ELF-1 (cell line): ENCODE measurements at regions not wholly inside any gene's neighbourhood (a gene's known extent, or its start where the extent isn't known, plus 50 kb on each side); places are given as distances from the start of the nearest gene placed in this dataset.

Source experiments
- DNase-seq: peaks from one replicate; pipeline ENCODE4 v3.0.0-alpha.2; 2016; ENCODE audit warnings: low read depth, low spot score

GRCh38 chr4:81954271-81954670, 419.5 kb downstream of the HNRNPD start:
- DNase-seq: no peak

GRCh38 chr4:81951891-81952455, 421.8 kb downstream of the HNRNPD start:
- DNase-seq: no peak

DNA sequence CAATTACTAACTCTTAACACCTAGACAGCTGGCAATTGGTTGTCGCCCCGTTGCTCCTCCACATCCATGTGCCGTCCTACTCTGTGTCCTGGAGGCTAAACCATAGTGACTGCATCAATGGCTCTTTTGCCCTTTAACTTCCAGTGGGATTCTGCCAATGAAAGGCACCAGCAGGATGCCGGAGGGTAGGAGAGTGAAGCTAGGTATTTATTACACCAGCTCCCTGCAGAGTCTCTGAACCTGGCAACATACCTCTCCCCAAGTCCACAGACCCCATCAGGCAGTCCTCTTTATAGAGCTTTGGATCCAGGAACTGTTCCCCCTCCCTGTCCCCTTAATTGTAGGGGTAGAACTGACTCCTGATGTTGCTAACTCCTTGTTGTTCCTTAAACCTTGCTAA, 426.8 kb downstream of the HNRNPD start:
- DNase-seq: peak; percentile 56

- DNase-seq: no peak
These were observed 443.1 kb downstream of the HNRNPD start for GRCh38 chr4:81930506-81931238.

GRCh38 chr4:81923140-81923539, 450.7 kb downstream of the HNRNPD start:
- DNase-seq: no peak

- DNase-seq: no peak
These were observed 450.6 kb upstream of the RASGEF1B start for GRCh38 chr4:81922313-81922712.

GRCh38 chr4:81921751-81922159, 450.0 kb upstream of the RASGEF1B start:
- no peak for DNase-seq

- no peak for DNase-seq
These were observed 448.1 kb upstream of the RASGEF1B start for GRCh38 chr4:81919810-81920209.

DNA sequence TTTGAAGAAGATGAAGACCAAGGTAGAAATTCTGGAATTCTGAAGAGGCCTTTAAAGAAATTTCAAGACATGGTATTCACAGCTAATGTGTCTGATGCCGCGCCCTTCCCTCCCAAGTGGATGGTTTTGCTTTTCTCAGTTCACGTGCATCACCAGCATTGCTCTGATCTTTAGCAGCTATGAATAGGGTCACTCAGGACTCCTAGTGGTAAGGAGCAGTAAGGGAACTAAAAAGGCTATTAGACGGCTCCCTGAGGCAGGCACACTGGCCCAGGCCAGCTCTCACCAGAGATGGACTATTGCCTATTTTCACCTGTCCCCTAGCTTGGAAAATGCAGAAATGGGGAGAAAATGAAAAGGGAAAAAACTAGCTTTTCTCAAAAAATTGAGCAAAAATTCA, 447.5 kb upstream of the RASGEF1B start:
- DNase-seq: peak; percentile 31

- DNase-seq: no peak
These were observed 443.7 kb upstream of the RASGEF1B start for GRCh38 chr4:81915430-81915829.

GRCh38 chr4:81914623-81915022, 442.9 kb upstream of the RASGEF1B start:
- no peak for DNase-seq

DNA sequence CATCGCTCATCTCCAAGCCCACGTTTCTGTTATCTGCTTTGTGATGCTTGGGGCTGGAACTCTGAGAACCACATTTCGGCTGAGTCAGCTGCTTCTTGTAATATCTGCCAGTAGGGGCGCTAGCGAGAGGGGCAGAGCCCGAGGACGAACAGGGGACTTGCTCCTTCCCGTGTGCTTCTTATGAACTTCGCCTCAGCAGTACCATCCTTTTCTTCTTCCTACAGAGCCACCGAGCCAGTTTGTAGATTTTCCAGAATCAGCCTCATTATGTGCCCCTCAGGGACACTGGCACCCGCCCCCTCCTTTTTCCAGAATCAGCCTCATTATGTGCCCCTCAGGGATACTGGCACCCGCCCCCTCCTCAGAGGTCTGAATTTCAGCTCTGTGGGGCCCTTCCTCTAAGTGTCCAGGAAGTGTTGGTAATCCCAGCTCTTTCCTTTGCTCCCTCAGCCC, 441.7 kb upstream of the RASGEF1B start:
- peak; percentile 89 for DNase-seq

GRCh38 chr4:81912376-81913030, 440.8 kb upstream of the RASGEF1B start:
- no peak for DNase-seq

GRCh38 chr4:81906905-81907304, 435.2 kb upstream of the RASGEF1B start:
- no peak for DNase-seq

- no peak for DNase-seq
These were observed 434.3 kb upstream of the RASGEF1B start for GRCh38 chr4:81905971-81906370.

- no peak for DNase-seq
These were observed 432.4 kb upstream of the RASGEF1B start for GRCh38 chr4:81904121-81904520.

DNA sequence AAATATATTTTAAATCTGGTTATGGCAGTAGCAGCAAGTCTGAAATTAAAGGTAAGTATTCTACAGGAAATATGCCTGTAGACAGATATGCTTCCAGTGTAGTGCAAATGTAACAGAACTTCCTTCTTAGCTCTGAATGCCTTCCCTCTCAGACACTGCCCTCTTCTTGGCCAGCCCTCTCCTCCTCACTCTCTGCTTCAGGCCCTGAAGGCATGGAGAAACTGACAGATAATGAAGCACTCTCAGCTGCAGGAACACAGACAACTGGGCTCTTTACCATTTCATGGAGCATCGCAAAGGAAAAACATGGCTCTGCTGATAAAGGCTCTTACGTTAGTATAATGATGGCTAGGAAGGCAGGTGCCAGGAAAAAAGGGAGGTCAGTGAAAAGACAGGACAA, 431.5 kb upstream of the RASGEF1B start:
- peak; percentile 47 for DNase-seq

DNA sequence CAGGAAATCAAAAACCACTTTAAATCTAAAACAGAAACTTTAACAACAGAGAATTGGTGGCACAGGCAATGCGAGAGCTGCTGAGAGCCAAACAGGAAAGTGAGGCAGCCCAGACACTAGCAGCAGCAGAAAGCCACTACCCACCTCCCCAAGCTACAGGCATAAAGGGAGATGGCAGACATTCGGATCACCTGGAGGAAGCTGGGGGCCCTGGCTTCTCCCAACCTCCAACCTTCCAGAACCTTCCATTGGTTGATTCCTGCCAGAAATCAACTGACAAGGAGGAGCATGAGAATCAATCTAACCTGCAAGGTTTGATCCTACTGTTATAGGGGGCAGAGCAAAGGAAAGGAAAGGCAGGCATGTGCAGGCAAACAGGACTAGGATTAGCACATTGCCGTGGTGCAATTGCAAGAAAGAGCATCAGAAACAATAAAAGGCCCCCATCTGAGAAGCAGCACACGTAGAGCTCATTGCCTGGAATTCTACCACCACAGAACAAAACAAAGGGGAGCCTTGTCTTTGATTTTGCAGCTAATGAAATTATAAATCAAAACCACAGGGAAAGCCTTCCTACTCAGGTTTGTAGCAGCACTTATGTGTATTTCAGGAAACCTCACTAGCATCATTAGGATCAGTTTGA, 427.3 kb upstream of the RASGEF1B start:
- no peak for DNase-seq

- no peak for DNase-seq
These were observed 425.2 kb upstream of the RASGEF1B start for GRCh38 chr4:81896936-81897335.

GRCh38 chr4:81891005-81891996, 419.6 kb upstream of the RASGEF1B start:
- DNase-seq: peak; percentile 60

DNA sequence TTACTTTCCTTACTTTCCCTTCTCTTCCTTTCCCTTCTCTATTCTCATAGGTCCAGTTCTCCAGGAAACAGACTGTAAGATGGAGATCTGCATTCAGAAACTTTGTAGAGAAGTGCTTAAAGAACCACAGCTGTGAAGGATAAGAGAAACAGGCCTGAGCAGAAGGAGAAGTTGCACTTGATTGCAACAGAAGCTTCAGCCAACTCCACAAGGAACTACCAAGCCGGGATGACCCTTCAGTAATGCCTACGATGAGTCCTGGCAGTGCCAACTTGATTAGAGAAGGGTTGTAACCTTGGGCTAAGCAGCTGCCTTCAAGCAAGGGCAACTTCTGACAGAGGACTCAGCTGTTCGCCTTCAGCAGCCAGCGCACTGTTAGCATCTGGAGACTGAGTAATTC, 413.3 kb upstream of the RASGEF1B start:
- DNase-seq: no peak
